H1 (cell line): ENCODE measurements at regions not wholly inside any gene's neighbourhood (a gene's known extent, or its start where the extent isn't known, plus 50 kb on each side); places are given as distances from the start of the nearest gene placed in this dataset.

Experiments used
- CBX8 ChIP-seq: fragments of 300-800, 300-1000 bp; sonication (generic); IDR thresholded peaks from 2 replicates; pipeline ENCODE4 v1.7.1; 2016; ENCODE audit warnings: low read depth, low read length, borderline replicate concordance
- TF ChIP-seq, protein P1 (sequence below), 3 experiments: IDR thresholded peaks; 1 replicate in 2 of 3; 2 replicates in 1 of 3; pipeline versions ENCODE4 v1.5.1 to v1.6.1; 2011; ENCODE audit warnings: low read length in 3 of 3, mild to moderate bottlenecking in 3 of 3, inconsistent platforms in 2 of 3, low read depth in 1 of 3, moderate library complexity in 1 of 3; ENCODE audit not compliant: insufficient read depth in 1 of 3; ENCODE audit errors: control extremely low read depth in 1 of 3

- TF ChIP-seq CBX8, result no peak
- TF ChIP-seq, protein P1, sequence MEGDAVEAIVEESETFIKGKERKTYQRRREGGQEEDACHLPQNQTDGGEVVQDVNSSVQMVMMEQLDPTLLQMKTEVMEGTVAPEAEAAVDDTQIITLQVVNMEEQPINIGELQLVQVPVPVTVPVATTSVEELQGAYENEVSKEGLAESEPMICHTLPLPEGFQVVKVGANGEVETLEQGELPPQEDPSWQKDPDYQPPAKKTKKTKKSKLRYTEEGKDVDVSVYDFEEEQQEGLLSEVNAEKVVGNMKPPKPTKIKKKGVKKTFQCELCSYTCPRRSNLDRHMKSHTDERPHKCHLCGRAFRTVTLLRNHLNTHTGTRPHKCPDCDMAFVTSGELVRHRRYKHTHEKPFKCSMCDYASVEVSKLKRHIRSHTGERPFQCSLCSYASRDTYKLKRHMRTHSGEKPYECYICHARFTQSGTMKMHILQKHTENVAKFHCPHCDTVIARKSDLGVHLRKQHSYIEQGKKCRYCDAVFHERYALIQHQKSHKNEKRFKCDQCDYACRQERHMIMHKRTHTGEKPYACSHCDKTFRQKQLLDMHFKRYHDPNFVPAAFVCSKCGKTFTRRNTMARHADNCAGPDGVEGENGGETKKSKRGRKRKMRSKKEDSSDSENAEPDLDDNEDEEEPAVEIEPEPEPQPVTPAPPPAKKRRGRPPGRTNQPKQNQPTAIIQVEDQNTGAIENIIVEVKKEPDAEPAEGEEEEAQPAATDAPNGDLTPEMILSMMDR (IDR thresholded peaks at IDR 0.05; ENCODE audit: control extremely low read depth in 1 of 3, insufficient read depth in 1 of 3, low read depth in 1 of 3, low read length in 3 of 3), result no peak
Observed at GRCh38 chr14:38108681-38109080, 99.0 kb upstream of the SSTR1 start.
